AG04449 (cell line): ENCODE measurements at regions not wholly inside any gene's neighbourhood (a gene's known extent, or its start where the extent isn't known, plus 50 kb on each side); places are given as distances from the start of the nearest gene placed in this dataset.
"Not testable (repeated sequence)": the region's sequence is repeated elsewhere in the genome, so short reads cannot be mapped to it uniquely, and the experiment has no call there.

Source experiments
- CTCF ChIA-PET: fragments of 350-600 bp; formaldehyde crosslinking; extraction: SDS; loops from one replicate; lab custom pipeline; 2021; ENCODE audit warnings: antibody characterized with exemption; lab: Yijun Ruan, JAX
- POLR2A ChIA-PET: fragments of 400-600, 350-600 bp; formaldehyde crosslinking; extraction: SDS; loops from one replicate; lab custom pipeline; 2020; ENCODE audit warnings: antibody characterized with exemption, inconsistent platforms; lab: Yijun Ruan, JAX
- DNase-seq: peaks from one replicate; pipeline ENCODE4 v3.0.0-alpha.2; 2010; ENCODE audit warnings: low read depth, low spot score
- H3K4me3 ChIP-seq: 2 replicates; pipeline ENCODE4 v1.5.1; 2011; ENCODE audit warnings: low read depth, mild to moderate bottlenecking, control low read depth, low read length
- CTCF ChIP-seq: IDR thresholded peaks from one replicate; pipeline ENCODE4 v1.5.1; 2011; ENCODE audit warnings: mild to moderate bottlenecking, moderate library complexity, low read length, control low read depth, inconsistent platforms; ENCODE audit not compliant: insufficient read depth; ENCODE audit errors: missing control alignments

GRCh38 chr15:31650055-31650701 is 323.5 kb downstream of the KLF13 start:
- TF ChIP-seq CTCF = peak; percentile 25
- H3K4me3 ChIP-seq, CTCF ChIA-PET, DNase-seq, POLR2A ChIA-PET: not testable (repeated sequence)

- DNase-seq, POLR2A ChIA-PET, CTCF ChIA-PET, H3K4me3 ChIP-seq: not testable (repeated sequence)
Observed at GRCh38 chr15:31656915-31657314, 330.3 kb downstream of the KLF13 start.

GRCh38 chr15:31660816-31661215 is 334.2 kb downstream of the KLF13 start:
- ChIA-PET CTCF (no interaction called here), POLR2A (no interaction called here)
- no peak for TF ChIP-seq CTCF
- DNase-seq = no peak
- H3K4me3 ChIP-seq = no peak overlapping the region

- H3K4me3 ChIP-seq, CTCF ChIA-PET, POLR2A ChIA-PET, DNase-seq: not testable (repeated sequence)
Observed at GRCh38 chr15:31665732-31666131, 339.1 kb downstream of the KLF13 start.

- POLR2A ChIA-PET, H3K4me3 ChIP-seq, CTCF ChIA-PET, DNase-seq: not testable (repeated sequence)
Observed at GRCh38 chr15:31669158-31669908, 342.7 kb downstream of the KLF13 start.

GRCh38 chr15:31673263-31673662 is 346.6 kb downstream of the KLF13 start:
- H3K4me3 ChIP-seq, CTCF ChIA-PET, DNase-seq, POLR2A ChIA-PET: not testable (repeated sequence)

- CTCF ChIA-PET, POLR2A ChIA-PET, DNase-seq, H3K4me3 ChIP-seq: not testable (repeated sequence)
Observed at GRCh38 chr15:31681529-31682259, 348.6 kb upstream of the CHRNA7 start.

GRCh38 chr15:31687088-31687487 is 343.2 kb upstream of the CHRNA7 start:
- POLR2A ChIA-PET, DNase-seq, H3K4me3 ChIP-seq: not testable (repeated sequence)
- CTCF ChIA-PET = interaction anchor here (0.7 kb wide), 1 partner anchor 82 kb away, joined by 3 read pairs; no protein-coding TSS in a partner anchor

- POLR2A ChIA-PET, CTCF ChIA-PET, DNase-seq, H3K4me3 ChIP-seq: not testable (repeated sequence)
Observed at GRCh38 chr15:31696509-31696908, 333.8 kb upstream of the CHRNA7 start.

- CTCF ChIA-PET, POLR2A ChIA-PET, DNase-seq, H3K4me3 ChIP-seq: not testable (repeated sequence)
Observed at GRCh38 chr15:31705076-31705678, 325.1 kb upstream of the CHRNA7 start.

- H3K4me3 ChIP-seq, POLR2A ChIA-PET, DNase-seq, CTCF ChIA-PET: not testable (repeated sequence)
Observed at GRCh38 chr15:31707944-31708702, 322.2 kb upstream of the CHRNA7 start.

- CTCF ChIA-PET, POLR2A ChIA-PET, DNase-seq, H3K4me3 ChIP-seq: not testable (repeated sequence)
Observed at GRCh38 chr15:31708703-31709327, 321.5 kb upstream of the CHRNA7 start.

- DNase-seq, CTCF ChIA-PET, POLR2A ChIA-PET, H3K4me3 ChIP-seq: not testable (repeated sequence)
Observed at GRCh38 chr15:31709479-31709878, 320.8 kb upstream of the CHRNA7 start.
